Non-pigmented ciliary epithelial cell (primary cell): ENCODE measurements at regions not wholly inside any gene's neighbourhood (a gene's known extent, or its start where the extent isn't known, plus 50 kb on each side); places are given as distances from the start of the nearest gene placed in this dataset.

Experiments used
- DNase-seq: peaks from one replicate; pipeline ENCODE4 v3.0.0-alpha.2; 2010; ENCODE audit warnings: low read depth

- no peak for DNase-seq
Observed at GRCh38 chr10:91690996-91691676, 58.3 kb upstream of the PPP1R3C start.

DNA sequence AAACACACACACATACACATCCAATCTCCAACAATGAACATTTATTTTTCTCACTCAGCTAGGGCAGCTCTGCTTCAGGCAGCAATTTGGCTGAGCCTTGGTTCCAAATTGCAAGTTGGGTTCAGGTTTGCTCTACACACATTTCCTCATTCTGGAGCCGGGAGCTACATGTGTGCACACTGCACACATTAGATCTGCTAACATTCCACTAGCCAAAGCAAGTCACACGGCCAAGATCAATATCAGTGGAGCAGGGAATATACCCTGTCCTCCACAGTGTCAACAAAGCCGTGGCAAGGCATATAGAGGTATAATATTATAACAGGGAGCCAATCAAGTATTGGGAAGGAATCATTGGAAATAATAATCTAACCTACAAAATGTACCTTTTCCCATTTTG is 57.5 kb upstream of the PPP1R3C start:
- DNase-seq = no peak

- DNase-seq = no peak
Observed at GRCh38 chr10:91689731-91690168, 56.9 kb upstream of the PPP1R3C start.

DNA sequence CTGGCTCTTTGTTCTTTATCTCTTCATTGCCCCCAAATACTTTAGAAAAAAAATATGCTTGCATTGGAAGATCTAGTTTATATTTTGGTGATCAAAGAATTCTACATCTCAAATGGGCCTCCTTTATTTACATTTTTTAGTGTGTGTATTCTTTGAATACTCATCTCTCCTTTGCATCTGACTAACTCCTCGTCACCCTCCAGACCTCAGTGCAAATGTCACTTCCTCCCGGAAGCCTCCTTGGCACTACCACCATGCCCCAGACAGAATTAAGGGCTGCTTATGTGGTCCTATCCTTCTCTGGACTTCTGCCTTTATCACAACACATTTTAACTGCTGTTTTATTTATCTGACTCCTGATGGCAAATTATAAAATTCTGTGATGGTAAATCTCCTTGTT is 52.0 kb upstream of the PPP1R3C start:
- no peak for DNase-seq

DNA sequence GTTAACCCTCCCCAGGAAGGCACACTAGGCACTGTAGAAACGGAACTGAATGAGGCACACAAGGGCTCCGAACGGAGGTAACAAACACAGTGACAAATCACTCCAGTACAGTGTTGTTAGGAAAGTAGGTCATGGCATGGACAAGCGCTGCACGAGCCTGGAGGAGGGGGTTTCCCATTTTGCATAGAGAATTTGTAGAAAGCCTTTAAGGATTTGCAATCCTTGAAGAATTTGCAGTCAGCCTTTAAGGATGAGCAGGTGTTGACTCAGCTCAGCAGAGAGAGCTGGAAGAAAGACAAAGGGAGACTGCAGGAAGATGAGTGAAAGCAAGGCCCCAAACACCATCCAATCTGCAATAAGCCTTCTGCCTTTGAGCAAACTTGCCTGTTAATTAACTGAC is 51.1 kb upstream of the PPP1R3C start:
- DNase-seq = peak; percentile 76

- no peak for DNase-seq
Observed at GRCh38 chr10:91682912-91683311, 50.0 kb upstream of the PPP1R3C start.
